ENCODE measurements at regions not wholly inside any gene's neighbourhood (a gene's known extent, or its start where the extent isn't known, plus 50 kb on each side); places are given as distances from the start of the nearest gene placed in this dataset.

GRCh38 chr6:140041571-140042332 lies 667.3 kb upstream of the CITED2 start (continued):
- no peak for TF ChIP-seq ID3 (CRISPR knock-in tag; IDR thresholded peaks at IDR 0.05)
- no peak for TF ChIP-seq ID3 (tag; IDR thresholded peaks at IDR 0.05)
- TF ChIP-seq KAT2B (IDR thresholded peaks at IDR 0.05; ENCODE audit: low read depth, low read length) = no peak
- no peak for TF ChIP-seq ZNF146 (CRISPR knock-in tag; IDR thresholded peaks at IDR 0.05; ENCODE audit: unreplicated experiment)
- no peak for TF ChIP-seq KLF13 (tag; IDR thresholded peaks at IDR 0.05; ENCODE audit: borderline replicate concordance, low read depth)

GRCh38 chr6:140041056-140041455 lies 666.6 kb upstream of the CITED2 start:
- Histone ChIP-seq H3K9me1 (ENCODE audit: control insufficient read depth, insufficient read depth, low read length) (no peaks in the 10 kb centered on the region), H3K9ac (ENCODE audit: insufficient read depth in 1 of 2, low read depth in 2 of 2, low read length in 2 of 2) (no peak overlapping the region), H4K20me1 (replicated peaks; ENCODE audit: control insufficient read depth, insufficient read depth, low read length) (no peaks in the 10 kb centered on the region), H3K9me3 (replicated peaks; ENCODE audit: control insufficient read depth, insufficient read depth, low read depth, low read length) (no peaks in the 10 kb centered on the region), H3K36me3 (ENCODE audit: control insufficient read depth, insufficient read depth, low read length) (no peaks in the 10 kb centered on the region), H3K4me3 (no peak overlapping the region), H3K4me1 (replicated peaks in 1 of 2; ENCODE audit: control insufficient read depth in 2 of 2, insufficient read depth in 2 of 2, low read length in 2 of 2) (no peaks in the 10 kb centered on the region), H3K27me3 (ENCODE audit: control insufficient read depth in 2 of 2, insufficient read depth in 2 of 2, low read length in 2 of 2) (no peaks in the 10 kb centered on the region), H3K27ac (ENCODE audit: extremely low read depth, low read depth, low read length) (no peak overlapping the region), H3K79me2 (ENCODE audit: control insufficient read depth, insufficient read depth, low read length) (no peaks in the 10 kb centered on the region), H3K4me2 (ENCODE audit: insufficient read depth, low read length) (no peak overlapping the region), H2AFZ (ENCODE audit: low read depth, low read length) (no peak overlapping the region)
- no TSS peak for BruUV-seq (replicated peaks)
- CTCF ChIA-PET (ENCODE audit: low intra/inter-chr PET ratio) = no interaction called here
- POLR2A ChIA-PET = no interaction called here
- DNase-seq (ENCODE audit: extremely low read depth in 1 of 4, low spot score in 3 of 4) (no peak), ATAC-seq (no peak), FAIRE-seq (no peak)
- intact Hi-C loops (cut with micrococcal nuclease) = no loop called here
- TF ChIP-seq SMAD1 (IDR thresholded peaks at IDR 0.05; ENCODE audit: low read depth, low read length, partially characterized antibody) (no peak), ZNF449 (CRISPR knock-in tag; IDR thresholded peaks at IDR 0.05) (no peak), ZBTB7A (IDR thresholded peaks at IDR 0.05; ENCODE audit: borderline replicate concordance, control insufficient read depth, low read depth, low read length) (no peak)
- TF ChIP-seq, protein P1, sequence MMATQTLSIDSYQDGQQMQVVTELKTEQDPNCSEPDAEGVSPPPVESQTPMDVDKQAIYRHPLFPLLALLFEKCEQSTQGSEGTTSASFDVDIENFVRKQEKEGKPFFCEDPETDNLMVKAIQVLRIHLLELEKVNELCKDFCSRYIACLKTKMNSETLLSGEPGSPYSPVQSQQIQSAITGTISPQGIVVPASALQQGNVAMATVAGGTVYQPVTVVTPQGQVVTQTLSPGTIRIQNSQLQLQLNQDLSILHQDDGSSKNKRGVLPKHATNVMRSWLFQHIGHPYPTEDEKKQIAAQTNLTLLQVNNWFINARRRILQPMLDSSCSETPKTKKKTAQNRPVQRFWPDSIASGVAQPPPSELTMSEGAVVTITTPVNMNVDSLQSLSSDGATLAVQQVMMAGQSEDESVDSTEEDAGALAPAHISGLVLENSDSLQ (IDR thresholded peaks at IDR 0.05) = no peak
- in situ Hi-C loops (cut with MboI) = no loop called here

Measured in K562 (cell line).